ENCODE measurements at regions not wholly inside any gene's neighbourhood (a gene's known extent, or its start where the extent isn't known, plus 50 kb on each side); places are given as distances from the start of the nearest gene placed in this dataset.

GRCh38 chr3:154849408-154849807 lies 230.7 kb upstream of the MME start:
- TF ChIP-seq CTCF (IDR thresholded peaks at IDR 0.05) (no peak), POLR2AphosphoS5 (IDR thresholded peaks at IDR 0.05) (no peak)

All from upper lobe of left lung (tissue), 4 donors.